ENCODE measurements at regions not wholly inside any gene's neighbourhood (a gene's known extent, or its start where the extent isn't known, plus 50 kb on each side); places are given as distances from the start of the nearest gene placed in this dataset.

DNA sequence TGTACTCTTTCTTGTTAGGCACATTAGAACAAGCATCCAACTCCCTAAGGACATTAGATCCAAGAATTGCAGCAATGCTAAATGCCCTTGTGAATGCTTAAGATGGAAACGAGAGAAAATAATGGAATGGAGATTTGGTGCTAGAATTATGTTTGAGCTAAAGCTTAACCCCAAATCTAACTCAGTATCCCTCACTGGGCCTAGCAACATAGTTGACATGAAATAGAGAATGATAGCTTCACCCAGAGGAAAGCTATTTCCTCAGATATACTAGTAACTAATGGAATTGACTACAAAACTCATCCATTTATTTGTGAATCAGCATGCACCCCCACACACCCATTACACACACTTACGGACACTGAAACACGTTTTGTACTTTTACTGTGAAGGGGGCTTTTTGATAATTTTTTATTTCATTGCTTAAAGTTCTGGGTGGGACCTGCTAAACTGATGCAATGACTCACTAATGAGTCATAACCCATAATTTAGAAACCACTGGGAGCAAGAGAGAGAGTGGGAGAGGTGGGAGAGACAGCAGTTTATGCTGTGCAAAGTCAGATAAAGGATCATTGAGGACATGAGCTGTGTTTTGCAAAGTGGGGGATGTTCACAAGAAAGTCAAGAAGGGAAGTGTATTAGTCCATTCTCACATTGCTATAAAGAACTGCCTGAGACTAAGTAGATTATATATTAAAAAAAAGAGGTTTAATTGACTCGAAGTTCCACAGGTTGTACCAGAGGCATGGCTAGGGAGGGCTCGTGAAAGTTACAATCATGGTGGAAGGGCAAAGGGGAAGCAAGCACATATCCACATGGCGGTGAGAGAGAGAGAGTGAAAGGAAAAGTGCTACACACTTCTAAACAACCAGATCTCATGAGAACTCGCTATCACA lies 382.7 kb downstream of the SFMBT2 start:
- H3K27ac ChIP-seq (ENCODE audit: low read length), result no peak overlapping the region
- H3K36me3 ChIP-seq (ENCODE audit: control insufficient read depth in 2 of 2, insufficient read depth in 2 of 2, low read length in 2 of 2), result no peaks in the 10 kb centered on the region
- H3K4me3 ChIP-seq (ENCODE audit: low read length in 2 of 2), result no peak overlapping the region
- H3K9me3 ChIP-seq (ENCODE audit: control insufficient read depth in 2 of 2, low read length in 2 of 2), result peaks cover 0 to 3% of the 10 kb centered on the region in 2 donors
- no peak overlapping the region for H3K9ac ChIP-seq (ENCODE audit: low read length in 2 of 2)
- no peaks in the 10 kb centered on the region for H3K27me3 ChIP-seq (ENCODE audit: control insufficient read depth in 1 of 2, insufficient read depth in 2 of 2, low read length in 2 of 2)
- no peaks in the 10 kb centered on the region for H3K4me1 ChIP-seq (ENCODE audit: control insufficient read depth, insufficient read depth, low read length)

DNA sequence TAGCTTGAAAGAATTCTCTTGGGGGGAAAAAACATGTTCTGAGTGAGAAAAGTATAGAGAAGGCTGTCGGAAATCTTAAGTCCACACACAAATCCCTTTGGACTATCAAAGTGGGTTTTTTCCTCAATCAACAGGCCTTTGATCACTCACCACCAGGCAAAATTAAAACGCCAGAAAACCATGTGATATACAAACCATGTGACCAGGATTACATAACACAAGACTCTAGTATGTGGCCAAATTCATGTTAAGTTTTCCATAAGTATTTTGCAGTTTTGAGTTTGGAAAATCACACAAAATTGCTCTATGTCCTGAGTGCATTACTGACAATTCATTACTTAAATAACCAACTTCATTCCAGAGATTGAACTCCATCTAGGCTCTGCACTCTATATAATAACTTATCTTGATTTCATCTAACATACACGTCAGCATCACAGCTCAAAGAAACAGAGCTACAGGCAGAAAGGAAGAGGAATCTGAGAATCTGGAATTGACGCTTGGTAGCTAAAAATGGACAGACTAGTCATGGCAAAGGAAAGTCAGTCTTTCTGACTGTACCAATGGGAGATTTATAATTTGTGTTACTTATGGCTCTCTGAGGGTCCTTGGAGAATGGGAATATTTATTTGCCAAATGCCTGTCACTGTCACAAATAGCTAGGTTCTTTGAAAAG lies 383.5 kb downstream of the SFMBT2 start:
- Histone ChIP-seq H3K4me1 (ENCODE audit: control insufficient read depth, insufficient read depth, low read length) (no peaks in the 10 kb centered on the region), H3K9ac (ENCODE audit: low read length in 2 of 2) (no peak overlapping the region), H3K4me3 (ENCODE audit: low read length in 2 of 2) (no peak overlapping the region), H3K27ac (ENCODE audit: low read length) (no peak overlapping the region), H3K36me3 (ENCODE audit: control insufficient read depth in 2 of 2, insufficient read depth in 2 of 2, low read length in 2 of 2) (no peaks in the 10 kb centered on the region), H3K9me3 (ENCODE audit: control insufficient read depth in 2 of 2, low read length in 2 of 2) (peaks cover 3 to 4% of the 10 kb centered on the region in 2 donors), H3K27me3 (ENCODE audit: control insufficient read depth in 1 of 2, insufficient read depth in 2 of 2, low read length in 2 of 2) (no peaks in the 10 kb centered on the region)

- H3K9me3 ChIP-seq (ENCODE audit: control insufficient read depth in 2 of 2, low read length in 2 of 2), result peaks cover 3 to 4% of the 10 kb centered on the region in 2 donors
- H3K27me3 ChIP-seq (ENCODE audit: control insufficient read depth in 1 of 2, insufficient read depth in 2 of 2, low read length in 2 of 2), result no peaks in the 10 kb centered on the region
- H3K36me3 ChIP-seq (ENCODE audit: control insufficient read depth in 2 of 2, insufficient read depth in 2 of 2, low read length in 2 of 2), result no peaks in the 10 kb centered on the region
- no peak overlapping the region for H3K4me3 ChIP-seq (ENCODE audit: low read length in 2 of 2)
- no peak overlapping the region for H3K27ac ChIP-seq (ENCODE audit: low read length)
- H3K9ac ChIP-seq (ENCODE audit: low read length in 2 of 2), result no peak overlapping the region
- H3K4me1 ChIP-seq (ENCODE audit: control insufficient read depth, insufficient read depth, low read length), result no peaks in the 10 kb centered on the region
Measured at GRCh38 chr10:7026818-7027217, 384.0 kb downstream of the SFMBT2 start.

- no peak overlapping the region for H3K27ac ChIP-seq (ENCODE audit: low read length)
- H3K27me3 ChIP-seq (ENCODE audit: control insufficient read depth in 1 of 2, insufficient read depth in 2 of 2, low read length in 2 of 2), result no peaks in the 10 kb centered on the region
- H3K4me1 ChIP-seq (ENCODE audit: control insufficient read depth, insufficient read depth, low read length), result no peaks in the 10 kb centered on the region
- H3K36me3 ChIP-seq (ENCODE audit: control insufficient read depth in 2 of 2, insufficient read depth in 2 of 2, low read length in 2 of 2), result no peaks in the 10 kb centered on the region
- H3K9me3 ChIP-seq (ENCODE audit: control insufficient read depth in 2 of 2, low read length in 2 of 2), result peaks cover 3 to 4% of the 10 kb centered on the region in 2 donors
- H3K4me3 ChIP-seq (ENCODE audit: low read length in 2 of 2), result no peak overlapping the region
- H3K9ac ChIP-seq (ENCODE audit: low read length in 2 of 2), result no peak overlapping the region
Measured at GRCh38 chr10:7025296-7025695, 385.5 kb downstream of the SFMBT2 start.

DNA sequence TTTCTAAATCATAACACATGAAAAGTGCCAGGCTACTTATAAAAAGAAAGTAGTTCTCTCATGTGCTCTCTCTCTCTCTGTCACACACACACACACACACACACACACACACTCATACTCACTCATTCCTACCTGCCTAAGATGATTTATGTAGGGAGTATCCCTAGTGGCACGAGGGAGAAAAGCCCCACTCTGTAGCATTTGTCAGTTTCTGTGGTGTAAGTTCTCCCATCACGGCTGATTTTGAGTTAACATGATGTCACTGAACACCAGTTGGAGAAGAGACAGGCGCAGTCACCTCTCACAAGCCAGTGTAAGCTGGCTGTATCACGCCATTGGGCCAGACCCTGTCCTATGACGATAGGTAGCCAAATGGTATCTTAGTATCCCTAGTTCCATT lies 395.4 kb downstream of the SFMBT2 start:
- Histone ChIP-seq H3K9me3 (ENCODE audit: control insufficient read depth in 2 of 2, low read length in 2 of 2) (no peaks in the 10 kb centered on the region), H3K4me1 (ENCODE audit: control insufficient read depth, insufficient read depth, low read length) (no peaks in the 10 kb centered on the region), H3K4me3 (ENCODE audit: low read length in 2 of 2) (no peak overlapping the region), H3K36me3 (ENCODE audit: control insufficient read depth in 2 of 2, insufficient read depth in 2 of 2, low read length in 2 of 2) (no peaks in the 10 kb centered on the region), H3K27ac (ENCODE audit: low read length) (no peak overlapping the region), H3K9ac (ENCODE audit: low read length in 2 of 2) (no peak overlapping the region), H3K27me3 (ENCODE audit: control insufficient read depth in 1 of 2, insufficient read depth in 2 of 2, low read length in 2 of 2) (no peaks in the 10 kb centered on the region)

- Histone ChIP-seq H3K4me1 (ENCODE audit: control insufficient read depth, insufficient read depth, low read length) (no peaks in the 10 kb centered on the region), H3K27ac (ENCODE audit: low read length) (no peak overlapping the region), H3K4me3 (ENCODE audit: low read length in 2 of 2) (no peak overlapping the region), H3K9me3 (ENCODE audit: control insufficient read depth in 2 of 2, low read length in 2 of 2) (no peaks in the 10 kb centered on the region), H3K36me3 (ENCODE audit: control insufficient read depth in 2 of 2, insufficient read depth in 2 of 2, low read length in 2 of 2) (no peaks in the 10 kb centered on the region), H3K9ac (ENCODE audit: low read length in 2 of 2) (no peak overlapping the region), H3K27me3 (ENCODE audit: control insufficient read depth in 1 of 2, insufficient read depth in 2 of 2, low read length in 2 of 2) (no peaks in the 10 kb centered on the region)
Measured at GRCh38 chr10:7014721-7015120, 396.1 kb downstream of the SFMBT2 start.

- Histone ChIP-seq H3K9ac (ENCODE audit: low read length in 2 of 2) (no peak overlapping the region), H3K27me3 (ENCODE audit: control insufficient read depth in 1 of 2, insufficient read depth in 2 of 2, low read length in 2 of 2) (no peaks in the 10 kb centered on the region), H3K36me3 (ENCODE audit: control insufficient read depth in 2 of 2, insufficient read depth in 2 of 2, low read length in 2 of 2) (no peaks in the 10 kb centered on the region), H3K9me3 (ENCODE audit: control insufficient read depth in 2 of 2, low read length in 2 of 2) (no peaks in the 10 kb centered on the region), H3K4me3 (ENCODE audit: low read length in 2 of 2) (no peak overlapping the region), H3K27ac (ENCODE audit: low read length) (no peak overlapping the region), H3K4me1 (ENCODE audit: control insufficient read depth, insufficient read depth, low read length) (no peaks in the 10 kb centered on the region)
Measured at GRCh38 chr10:7011994-7012393, 398.8 kb downstream of the SFMBT2 start.

- Histone ChIP-seq H3K4me3 (ENCODE audit: low read length in 2 of 2) (no peak overlapping the region), H3K4me1 (ENCODE audit: control insufficient read depth, insufficient read depth, low read length) (no peaks in the 10 kb centered on the region), H3K36me3 (ENCODE audit: control insufficient read depth in 2 of 2, insufficient read depth in 2 of 2, low read length in 2 of 2) (no peaks in the 10 kb centered on the region), H3K9me3 (ENCODE audit: control insufficient read depth in 2 of 2, low read length in 2 of 2) (no peaks in the 10 kb centered on the region), H3K27me3 (ENCODE audit: control insufficient read depth in 1 of 2, insufficient read depth in 2 of 2, low read length in 2 of 2) (no peaks in the 10 kb centered on the region), H3K27ac (ENCODE audit: low read length) (no peak overlapping the region), H3K9ac (ENCODE audit: low read length in 2 of 2) (no peak overlapping the region)
Measured at GRCh38 chr10:7008645-7009044, 402.2 kb downstream of the SFMBT2 start.

DNA sequence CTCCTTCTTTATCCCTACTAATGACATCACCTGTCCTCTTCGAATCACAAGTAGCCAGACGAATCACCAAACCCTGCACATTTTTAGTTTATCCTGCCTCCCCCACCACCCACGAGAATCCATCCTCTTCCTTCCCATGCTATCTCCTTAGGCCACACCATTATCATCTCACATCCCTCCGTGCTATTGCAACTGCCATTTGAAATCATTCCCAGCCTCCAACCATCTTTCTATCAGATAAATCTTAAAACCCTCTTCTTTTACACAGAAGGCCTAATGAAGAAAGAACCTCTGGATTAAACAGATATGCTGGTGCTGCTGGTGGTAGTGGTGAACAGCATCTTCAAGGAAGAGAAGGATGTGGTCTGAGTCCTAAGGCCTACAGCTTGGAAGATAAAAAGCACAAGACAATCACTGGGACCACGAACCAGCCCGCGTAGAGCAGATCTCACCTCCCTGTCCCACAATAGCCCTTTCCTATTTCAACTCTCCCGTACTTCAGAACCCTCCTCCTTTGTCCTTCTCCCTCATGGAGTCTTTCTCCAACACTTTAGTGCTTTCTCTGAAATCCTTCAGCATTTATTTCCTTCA lies 403.1 kb downstream of the SFMBT2 start:
- Histone ChIP-seq H3K4me3 (ENCODE audit: low read length in 2 of 2) (no peak overlapping the region), H3K9me3 (ENCODE audit: control insufficient read depth in 2 of 2, low read length in 2 of 2) (no peaks in the 10 kb centered on the region), H3K4me1 (ENCODE audit: control insufficient read depth, insufficient read depth, low read length) (no peaks in the 10 kb centered on the region)

GRCh38 chr10:7006566-7006965 lies 404.3 kb downstream of the SFMBT2 start:
- no peaks in the 10 kb centered on the region for H3K36me3 ChIP-seq (ENCODE audit: control insufficient read depth in 2 of 2, insufficient read depth in 2 of 2, low read length in 2 of 2)
- H3K9me3 ChIP-seq (ENCODE audit: control insufficient read depth in 2 of 2, low read length in 2 of 2), result no peaks in the 10 kb centered on the region
- no peak overlapping the region for H3K9ac ChIP-seq (ENCODE audit: low read length in 2 of 2)
- no peak overlapping the region for H3K4me3 ChIP-seq (ENCODE audit: low read length in 2 of 2)
- H3K27ac ChIP-seq (ENCODE audit: low read length), result no peak overlapping the region
- H3K27me3 ChIP-seq (ENCODE audit: control insufficient read depth in 1 of 2, insufficient read depth in 2 of 2, low read length in 2 of 2), result no peaks in the 10 kb centered on the region
- no peaks in the 10 kb centered on the region for H3K4me1 ChIP-seq (ENCODE audit: control insufficient read depth, insufficient read depth, low read length)

More for the DNA sequence above, 403.1 kb downstream of the SFMBT2 start:
- Histone ChIP-seq H3K27me3 (ENCODE audit: control insufficient read depth in 1 of 2, insufficient read depth in 2 of 2, low read length in 2 of 2) (no peaks in the 10 kb centered on the region), H3K36me3 (ENCODE audit: control insufficient read depth in 2 of 2, insufficient read depth in 2 of 2, low read length in 2 of 2) (no peaks in the 10 kb centered on the region), H3K9ac (ENCODE audit: low read length in 2 of 2) (no peak overlapping the region), H3K27ac (ENCODE audit: low read length) (no peak overlapping the region)
